GM18505 (cell line): ENCODE measurements at regions not wholly inside any gene's neighbourhood (a gene's known extent, or its start where the extent isn't known, plus 50 kb on each side); places are given as distances from the start of the nearest gene placed in this dataset.

Experiments used
- ATAC-seq: cut with Tn5 transposase; IDR thresholded peaks from one replicate; pipeline ENCODE4 v1.9.1; 2021; ENCODE audit not compliant: unreplicated experiment
- POLR2A ChIP-seq: IDR thresholded peaks from 4 replicates; pipeline ENCODE4 v1.6.1; 2011; ENCODE audit warnings: borderline replicate concordance; ENCODE audit not compliant: insufficient read depth, insufficient read length; ENCODE audit errors: extremely low read depth

DNA sequence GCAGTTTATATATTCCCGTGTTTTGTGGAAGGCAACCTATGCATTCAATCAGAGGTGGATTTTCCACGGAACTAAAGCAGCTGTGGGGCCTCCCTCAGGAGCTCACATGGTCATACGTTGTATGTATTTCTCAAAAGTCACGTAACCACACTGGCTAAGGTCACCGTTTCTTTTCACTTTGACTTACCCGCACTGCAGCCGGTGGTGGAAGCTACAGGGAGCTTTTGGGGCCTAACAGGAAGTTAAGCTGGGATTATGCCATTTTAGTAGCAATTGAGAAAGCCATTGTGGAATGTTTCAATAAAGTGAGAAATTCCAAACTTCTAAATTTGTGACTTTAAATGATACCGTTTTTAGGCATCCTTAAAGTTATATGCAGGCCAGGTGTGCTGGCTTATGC is 111.2 kb upstream of the KLF6 start:
- TF ChIP-seq POLR2A: no peak
- no peak for ATAC-seq

DNA sequence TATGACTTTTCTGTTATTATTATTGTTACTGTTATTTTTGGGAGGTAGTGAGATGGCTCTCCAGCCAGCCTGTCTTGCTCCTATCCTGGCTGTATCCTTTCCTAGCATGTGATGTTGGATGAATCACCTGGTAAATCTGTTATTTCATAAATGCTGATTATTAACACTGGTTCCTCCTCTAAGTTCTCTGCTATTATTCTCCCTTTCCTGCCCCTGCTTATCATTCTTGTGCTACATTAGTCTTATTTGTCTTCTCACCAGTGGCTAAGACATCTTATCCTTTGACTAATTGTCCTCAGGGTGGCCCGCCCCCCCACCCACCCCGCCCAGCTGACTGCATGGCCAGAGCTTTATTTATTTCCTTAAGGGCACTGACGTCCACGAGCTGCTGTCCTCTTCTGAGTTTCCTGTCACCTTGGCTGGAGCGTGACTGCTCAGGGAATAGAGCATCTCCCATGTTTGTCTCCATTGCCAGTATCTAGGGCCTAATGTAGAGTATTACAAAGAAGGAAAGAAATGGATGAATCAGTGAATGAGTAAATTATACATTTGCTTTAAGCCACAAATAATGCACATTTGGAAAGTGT is 110.1 kb upstream of the KLF6 start:
- no peak for TF ChIP-seq POLR2A
- ATAC-seq: no peak

DNA sequence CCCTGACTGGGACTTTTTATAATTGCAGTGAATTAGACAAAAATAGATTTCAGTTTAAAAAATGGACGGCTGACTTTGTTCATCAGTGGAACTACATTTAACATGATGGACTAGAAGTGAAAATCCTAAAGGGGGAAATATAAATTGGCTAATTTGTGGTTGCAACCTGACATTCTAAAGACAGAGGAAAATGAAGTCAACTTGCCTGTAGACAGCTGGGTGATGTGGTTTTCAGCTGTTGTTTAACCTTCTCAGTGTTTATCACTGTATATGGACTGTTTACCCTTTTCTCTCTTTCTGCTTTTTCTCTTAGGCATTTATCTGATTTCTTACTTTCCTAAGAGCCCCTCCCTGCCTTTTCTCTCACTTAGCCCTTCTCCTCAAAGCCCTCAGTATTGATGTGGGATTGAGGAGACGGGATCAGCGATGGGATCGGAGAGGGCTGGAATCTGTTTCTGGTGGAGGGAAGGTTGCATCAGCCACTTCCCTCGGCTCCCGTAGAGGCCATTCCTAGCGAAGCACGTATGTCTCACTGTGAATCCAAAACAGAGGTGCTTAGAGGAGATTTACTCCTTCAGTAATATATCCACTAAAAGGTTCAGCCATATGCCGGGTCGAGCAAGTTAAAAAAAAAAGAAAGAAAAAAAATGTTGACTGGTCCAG is 109.0 kb upstream of the KLF6 start:
- TF ChIP-seq POLR2A: no peak

DNA sequence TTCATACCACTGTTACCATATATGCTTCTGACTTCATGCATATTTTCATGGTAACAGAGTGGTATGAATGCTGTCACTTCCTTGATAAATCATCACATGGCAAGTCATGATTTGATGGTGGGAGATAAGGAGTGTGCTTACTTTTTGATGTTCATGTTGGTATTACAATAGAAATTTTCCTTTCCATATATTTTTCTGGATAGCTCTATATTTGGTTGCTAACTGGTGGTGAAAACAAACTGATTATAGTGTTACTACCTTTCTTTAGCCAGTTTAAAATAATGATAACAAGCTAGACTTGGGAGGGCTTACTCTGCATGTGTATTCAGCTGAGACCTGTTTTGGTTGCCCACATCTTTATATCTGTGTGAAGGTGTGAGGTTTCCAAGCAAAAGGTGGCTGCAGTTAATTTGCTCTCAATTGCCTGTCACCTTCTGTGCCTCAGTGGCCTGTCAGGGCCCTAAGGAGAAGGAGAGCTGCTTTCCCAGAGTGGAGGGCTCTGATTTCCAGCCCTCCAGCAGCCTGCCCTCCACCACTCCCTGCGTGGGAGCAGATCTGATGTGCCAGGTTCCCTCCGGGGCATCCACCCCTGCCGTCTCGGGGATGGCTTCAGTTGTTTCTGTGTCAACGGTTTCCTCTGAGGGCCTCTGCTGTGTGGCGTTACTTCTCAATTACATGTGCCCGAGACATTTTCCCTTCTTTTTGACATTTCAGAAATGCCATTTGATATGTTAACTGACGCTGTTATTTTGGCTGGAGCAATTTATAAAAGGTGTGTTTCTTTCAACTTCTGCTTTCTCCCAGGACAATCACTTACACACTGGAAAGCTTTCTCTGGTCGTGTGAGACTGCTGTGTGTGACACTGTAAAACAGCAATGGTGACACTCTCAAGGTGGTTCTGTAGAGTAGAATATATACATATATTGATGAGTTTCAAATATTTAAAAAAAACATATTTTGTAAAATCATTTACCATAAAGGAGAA is 107.7 kb upstream of the KLF6 start:
- TF ChIP-seq POLR2A: no peak

More for the DNA sequence above, 109.0 kb upstream of the KLF6 start:
- ATAC-seq: no peak

DNA sequence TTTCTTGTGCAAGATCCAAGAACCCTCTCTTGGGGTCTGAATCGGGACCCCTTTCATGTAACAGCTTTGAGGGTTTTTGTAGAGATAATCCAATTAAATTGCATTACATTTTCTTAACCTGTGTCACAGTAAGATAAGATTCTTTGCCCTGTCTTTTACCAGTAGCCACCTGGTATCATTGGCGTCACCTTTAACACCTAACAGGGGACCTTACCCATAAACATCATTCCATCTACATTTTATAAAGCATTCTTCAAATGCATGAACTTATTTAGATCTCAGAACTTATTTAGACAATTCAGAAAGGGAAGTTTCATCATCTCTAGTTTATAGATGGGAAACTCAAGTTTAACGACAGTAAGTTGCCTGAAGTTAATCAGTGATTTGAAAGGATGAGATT is 106.4 kb upstream of the KLF6 start:
- TF ChIP-seq POLR2A: no peak
- ATAC-seq: no peak

More for the DNA sequence above, 107.7 kb upstream of the KLF6 start:
- no peak for ATAC-seq

DNA sequence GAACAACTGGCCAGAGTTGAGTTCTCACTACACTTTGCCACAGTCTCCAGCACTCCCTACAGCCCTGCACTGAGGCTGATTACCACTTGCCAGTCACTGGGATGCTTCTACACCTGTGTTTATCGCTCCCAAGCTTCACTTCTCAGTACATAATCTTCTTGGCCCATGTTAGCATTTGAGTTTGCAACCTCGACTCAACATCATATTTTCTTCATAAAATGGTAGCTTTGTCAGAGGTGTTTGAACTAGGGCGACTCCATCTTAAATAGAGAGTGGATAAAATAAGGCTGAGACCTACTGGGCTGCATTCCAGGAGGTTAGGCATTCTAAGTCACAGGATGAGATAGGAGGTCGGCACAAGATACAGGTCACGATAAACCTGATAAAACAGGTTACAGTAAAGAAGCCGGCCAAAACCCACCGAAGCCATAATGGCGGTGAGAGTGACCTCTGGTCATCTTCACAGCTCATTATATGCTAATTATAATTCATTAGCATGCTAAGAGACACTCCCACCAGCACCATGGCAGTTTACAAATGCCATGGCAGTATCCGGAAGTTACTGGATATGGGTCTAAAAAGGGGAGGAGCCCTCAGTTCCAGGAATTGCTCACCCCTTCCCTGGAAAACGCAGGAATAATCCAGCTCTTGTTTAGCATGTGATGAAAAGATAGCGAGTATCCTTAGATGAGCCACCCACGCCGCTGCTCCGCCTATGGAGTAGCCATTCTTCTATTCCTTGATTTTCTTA is 105.8 kb upstream of the KLF6 start:
- ATAC-seq: no peak
- no peak for TF ChIP-seq POLR2A

DNA sequence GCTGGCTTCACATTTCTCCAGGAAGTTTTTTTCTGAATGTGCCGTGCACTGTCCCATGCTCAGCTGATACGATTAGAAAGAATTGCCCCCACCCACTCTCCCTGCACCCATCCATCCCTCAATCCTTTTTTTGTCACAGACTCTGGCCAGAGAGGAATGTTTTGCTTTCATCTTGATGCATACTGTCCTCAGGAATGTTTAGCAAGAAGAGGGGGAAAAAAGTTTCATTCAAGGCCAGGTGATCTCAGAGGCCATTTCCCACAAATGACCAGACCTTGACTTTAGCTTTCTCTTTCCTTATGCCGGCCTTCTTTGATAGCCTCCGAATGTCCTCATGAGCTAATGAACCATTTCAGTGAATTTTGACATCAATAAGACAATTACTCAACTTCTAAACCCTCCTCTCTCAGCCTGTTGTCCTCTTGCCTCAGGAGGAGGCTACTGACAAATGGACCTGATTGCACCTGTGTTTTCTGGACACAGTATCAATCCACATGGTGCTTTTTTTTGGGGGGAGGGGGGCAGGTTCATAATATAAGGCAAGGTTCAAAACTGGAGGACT is 105.0 kb upstream of the KLF6 start:
- TF ChIP-seq POLR2A: no peak
- no peak for ATAC-seq

DNA sequence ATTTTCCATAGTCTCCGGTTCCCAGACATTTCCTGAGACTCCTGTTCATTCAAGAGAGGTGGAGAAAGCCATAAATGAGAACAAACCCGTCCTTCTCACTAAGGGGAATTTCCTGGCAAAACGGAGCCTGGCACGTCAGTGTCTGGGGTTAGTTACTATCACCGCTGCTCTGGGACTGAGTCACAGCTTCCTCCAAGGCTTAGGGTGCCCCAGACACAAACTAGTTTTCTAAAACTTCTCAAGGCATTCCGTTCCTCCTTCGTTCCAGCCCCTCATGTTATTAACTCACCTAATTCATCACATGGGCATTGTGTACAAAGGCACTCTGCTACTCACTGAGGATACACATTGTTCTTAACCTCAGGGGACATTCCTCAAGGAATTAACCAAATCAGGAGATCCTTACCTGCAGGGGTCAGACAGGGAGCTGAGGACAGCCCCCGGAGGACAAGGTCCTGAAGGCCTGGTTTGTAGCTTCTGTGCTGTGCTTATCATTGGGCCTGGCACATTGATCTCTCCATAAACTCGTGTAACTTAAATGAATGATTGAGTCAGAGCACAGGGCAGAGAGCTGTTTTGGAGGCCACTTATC is 103.0 kb upstream of the KLF6 start:
- no peak for TF ChIP-seq POLR2A
- ATAC-seq: peak; percentile 77

DNA sequence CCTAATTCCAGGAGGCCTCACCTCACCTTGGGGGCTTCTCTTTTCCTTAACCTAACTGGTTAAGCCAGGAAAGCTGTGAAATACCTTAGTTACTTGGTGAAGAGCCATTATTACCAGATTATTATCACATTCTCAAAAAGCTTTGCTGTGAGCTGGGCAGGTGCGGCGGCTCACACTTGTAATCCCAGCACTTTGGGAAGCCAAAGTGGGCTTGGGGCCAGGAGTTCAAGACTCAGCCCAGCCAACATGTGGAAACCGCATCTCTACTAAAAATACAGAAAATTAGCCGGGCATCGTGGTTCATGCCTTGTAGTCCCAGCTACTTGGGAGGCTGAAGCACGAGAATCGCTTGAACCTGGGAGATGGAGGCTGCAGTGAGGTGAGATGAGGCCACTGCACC is 102.4 kb upstream of the KLF6 start:
- no peak for ATAC-seq
- TF ChIP-seq POLR2A: no peak

DNA sequence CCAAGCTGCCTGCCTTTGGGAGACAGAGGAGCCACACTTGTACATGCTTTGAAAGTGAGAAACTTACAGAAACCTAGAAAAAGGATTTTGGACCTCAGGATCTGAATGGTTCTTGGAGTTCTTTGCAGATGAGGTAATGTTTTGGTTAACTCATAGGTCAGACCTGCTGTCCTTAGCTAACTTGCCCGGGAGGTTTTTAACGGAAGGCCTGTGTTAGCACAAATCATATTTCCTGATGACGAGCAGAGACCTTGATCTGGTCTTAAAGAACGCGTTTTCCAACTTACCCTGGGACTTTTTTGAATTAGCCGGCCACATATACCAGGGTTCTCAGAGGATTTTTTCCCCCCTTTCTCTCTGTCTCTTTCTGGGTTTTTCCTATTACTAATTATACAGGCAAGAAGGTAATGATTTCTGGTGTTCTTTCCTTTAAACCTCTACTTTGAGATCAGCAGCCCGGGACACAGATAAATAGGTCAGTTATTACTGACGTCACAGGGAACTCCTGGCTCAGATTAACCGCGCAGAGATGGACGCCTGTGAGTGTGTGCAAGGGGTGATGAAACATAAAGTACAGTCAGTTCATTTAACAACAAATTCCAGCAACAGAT is 101.7 kb upstream of the KLF6 start:
- no peak for TF ChIP-seq POLR2A
- ATAC-seq: no peak

DNA sequence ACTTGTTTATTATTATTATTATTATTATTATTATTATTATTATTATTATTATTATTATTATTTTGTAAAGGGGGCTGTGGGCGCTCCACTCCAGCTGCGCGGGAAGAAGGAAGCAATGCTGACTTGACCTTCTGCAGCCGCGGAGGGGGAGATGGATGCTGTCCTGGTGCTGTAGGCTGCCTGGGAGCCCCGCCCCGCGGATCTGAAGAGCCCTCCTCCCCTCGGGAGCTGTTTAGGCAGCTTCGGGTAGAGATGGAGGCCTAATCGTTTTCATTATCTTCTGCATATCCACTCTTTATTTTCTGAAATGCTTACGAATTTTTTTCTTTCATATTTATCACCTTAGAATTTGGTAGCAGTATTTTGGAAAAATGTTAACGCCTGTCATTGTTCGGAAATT is 101.2 kb upstream of the KLF6 start:
- TF ChIP-seq POLR2A: no peak
- ATAC-seq: no peak

DNA sequence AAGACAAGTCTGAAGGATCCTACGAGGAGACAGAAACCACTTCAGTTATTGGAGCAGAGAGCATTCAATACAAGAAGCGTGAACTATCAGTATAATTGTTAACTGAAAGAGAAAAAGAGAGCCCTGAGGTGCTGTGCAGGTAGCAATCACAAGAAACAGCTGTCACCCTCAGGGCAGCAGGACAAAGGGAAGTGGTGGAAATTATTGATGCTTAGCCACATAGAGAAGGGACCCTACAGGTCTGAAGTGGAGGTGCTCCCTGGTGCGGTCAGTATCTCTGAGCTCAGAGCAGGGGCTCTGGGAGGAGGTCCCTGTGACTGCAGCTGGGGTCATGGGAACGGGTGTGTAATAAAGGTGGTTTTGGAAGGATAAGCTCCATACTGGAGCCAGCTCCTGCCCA is 97.8 kb upstream of the KLF6 start:
- TF ChIP-seq POLR2A: no peak
- ATAC-seq: no peak
